ENCODE measurements at regions not wholly inside any gene's neighbourhood (a gene's known extent, or its start where the extent isn't known, plus 50 kb on each side); places are given as distances from the start of the nearest gene placed in this dataset.

GRCh38 chr2:128799730-128800129 lies 481.1 kb upstream of the HS6ST1 start:
- Histone ChIP-seq H3K4me1 (ENCODE audit: control insufficient read depth, extremely low read depth, insufficient read depth, low read length) (no peaks in the 10 kb centered on the region), H3K27ac (ENCODE audit: insufficient read depth, low read depth, low read length) (no peak overlapping the region), H4K20me1 (replicated peaks; ENCODE audit: control insufficient read depth, extremely low read depth, insufficient read depth, low read length) (no peaks in the 10 kb centered on the region), H3K4me2 (ENCODE audit: insufficient read depth, low read length) (no peak overlapping the region), H3K27me3 (ENCODE audit: control insufficient read depth in 2 of 2, insufficient read depth in 2 of 2, low read length in 2 of 2) (no peaks in the 10 kb centered on the region), H3K9ac (replicated peaks; ENCODE audit: extremely low read depth, insufficient read depth, low read length) (no peak overlapping the region), H3K79me2 (ENCODE audit: control insufficient read depth, insufficient read depth, low read length) (no peaks in the 10 kb centered on the region), H3K36me3 (ENCODE audit: control insufficient read depth in 2 of 2, extremely low read depth in 1 of 2, insufficient read depth in 2 of 2, low read length in 2 of 2) (no peaks in the 10 kb centered on the region), H3K9me3 (replicated peaks; ENCODE audit: control insufficient read depth, insufficient read depth, low read length) (peaks cover 2% of the 10 kb centered on the region), H3K4me3 (replicated peaks in 1 of 3; ENCODE audit: insufficient read depth in 1 of 3, low read depth in 1 of 3, low read length in 3 of 3) (no peak overlapping the region), H3K9me1 (replicated peaks; ENCODE audit: control insufficient read depth, extremely low read depth, insufficient read depth, low read length) (no peaks in the 10 kb centered on the region), H2AFZ (ENCODE audit: low read depth, low read length) (no peak overlapping the region)
- BruUV-seq (replicated peaks) = no TSS peak
- no peak for DNase-seq (ENCODE audit: low read depth, low spot score)
- intact Hi-C loops (cut with micrococcal nuclease) = no loop called here
- dilution Hi-C loops (cut with MboI; ENCODE audit: extremely low pct_ligation_motif_present, low sequenced_read_pairs) = no loop called here
- no peak for FAIRE-seq
- POLR2A ChIA-PET = no interaction called here
- CTCF ChIA-PET = no interaction called here
- TF ChIP-seq MAX (IDR thresholded peaks at IDR 0.05; ENCODE audit: insufficient read depth, insufficient read length) (no peak), EZH2 (IDR thresholded peaks at IDR 0.05; ENCODE audit: borderline replicate concordance, low read depth, low read length, severe bottlenecking) (no peak), JUN (IDR thresholded peaks at IDR 0.05; ENCODE audit: borderline replicate concordance, insufficient read depth, insufficient read length, low read depth) (no peak), GATA2 (IDR thresholded peaks at IDR 0.05; ENCODE audit: insufficient read depth, insufficient read length, low read depth, low read length) (no peak), FOS (IDR thresholded peaks at IDR 0.05; ENCODE audit: borderline replicate concordance, insufficient read depth, low read length) (no peak), POLR2A (IDR thresholded peaks at IDR 0.05; ENCODE audit: low read depth, low read length) (no peak), MYC (IDR thresholded peaks at IDR 0.05; ENCODE audit: low read depth, low read length) (no peak), POLR2AphosphoS5 (IDR thresholded peaks at IDR 0.05; ENCODE audit: insufficient read depth, low read depth, low read length) (no peak), CTCF (IDR thresholded peaks at IDR 0.05; ENCODE audit: extremely low read depth in 1 of 2, insufficient read depth in 1 of 2, low read depth in 1 of 2, low read length in 2 of 2) (no peak)
